Keratinocyte (primary cell): ENCODE measurements at regions not wholly inside any gene's neighbourhood (a gene's known extent, or its start where the extent isn't known, plus 50 kb on each side); places are given as distances from the start of the nearest gene placed in this dataset.

Experiments
- DNase-seq: peaks from one replicate; pipeline ENCODE4 v3.0.0-alpha.2; 2011; ENCODE audit warnings: low read depth, missing footprints, low spot score
- FAIRE-seq: peaks from 2 replicates; lab custom pipeline; 2011; peaks lifted over from hg19 to GRCh38; lab: Jason Lieb, UNC
- H2AFZ ChIP-seq: 2 replicates; pipeline ENCODE4 v1.6.0; 2012; ENCODE audit warnings: low read length, control low read depth, inconsistent platforms; ENCODE audit not compliant: control insufficient read depth
- H3K27ac ChIP-seq: 2 replicates; pipeline ENCODE4 v1.5.1; 2011; ENCODE audit warnings: low read length; ENCODE audit not compliant: control insufficient read depth, insufficient read depth
- H3K27me3 ChIP-seq: 3 replicates; pipeline ENCODE4 v1.6.0; 2011; ENCODE audit warnings: low read length; ENCODE audit not compliant: control insufficient read depth, insufficient read depth; ENCODE audit errors: extremely low read depth
- H3K36me3 ChIP-seq, 2 experiments: 2 replicates in 1 of 2; 3 replicates in 1 of 2; pipeline ENCODE4 v1.5.1; 2011; ENCODE audit warnings: low read length in 2 of 2, mild to moderate bottlenecking in 1 of 2; ENCODE audit not compliant: control insufficient read depth in 2 of 2, insufficient read depth in 2 of 2; ENCODE audit errors: extremely low read depth in 1 of 2
- H3K4me1 ChIP-seq: 3 replicates; pipeline ENCODE4 v1.5.1; 2011; ENCODE audit warnings: low read length; ENCODE audit not compliant: control insufficient read depth, insufficient read depth; ENCODE audit errors: extremely low read depth
- H3K4me2 ChIP-seq: 3 replicates; pipeline ENCODE4 v1.6.0; 2011; ENCODE audit warnings: low read depth, low read length; ENCODE audit not compliant: control insufficient read depth, insufficient read depth; ENCODE audit errors: extremely low read depth
- H3K4me3 ChIP-seq, 3 experiments: fragments of 200-600 bp in 1 of 3; sonication (generic) in 1 of 3; 2 replicates in 2 of 3; 3 replicates in 1 of 3; pipeline ENCODE4 v1.5.1; 2011 to 2016; ENCODE audit warnings: low read length in 3 of 3, mild to moderate bottlenecking in 3 of 3, control low read depth in 2 of 3, inconsistent platforms in 1 of 3, low read depth in 1 of 3, mixed read lengths in 1 of 3, mixed run types in 1 of 3, moderate library complexity in 1 of 3; ENCODE audit not compliant: control insufficient read depth in 2 of 3, insufficient read depth in 2 of 3; ENCODE audit errors: extremely low read depth in 1 of 3
- H3K79me2 ChIP-seq: 2 replicates; pipeline ENCODE4 v1.6.0; 2012; ENCODE audit warnings: low read length; ENCODE audit not compliant: control insufficient read depth, insufficient read depth
- H3K9ac ChIP-seq: 3 replicates; pipeline ENCODE4 v1.6.0; 2011; ENCODE audit warnings: low read length; ENCODE audit not compliant: control insufficient read depth, insufficient read depth; ENCODE audit errors: extremely low read depth
- H3K9me1 ChIP-seq: 3 replicates; pipeline ENCODE4 v1.6.0; 2011; ENCODE audit warnings: low read length; ENCODE audit not compliant: control insufficient read depth, insufficient read depth; ENCODE audit errors: extremely low read depth
- H3K9me3 ChIP-seq: 2 replicates; pipeline ENCODE4 v1.5.1; 2012; ENCODE audit warnings: low read depth, low read length; ENCODE audit not compliant: control insufficient read depth
- H4K20me1 ChIP-seq: 3 replicates; pipeline ENCODE4 v1.6.0; 2011; ENCODE audit warnings: low read length; ENCODE audit not compliant: control insufficient read depth, insufficient read depth; ENCODE audit errors: extremely low read depth
- CTCF ChIP-seq, 3 experiments: IDR thresholded peaks in 1 of 3; conservative IDR thresholded peaks in 1 of 3; optimal IDR thresholded peaks in 1 of 3; 2 replicates in 2 of 3; 3 replicates in 1 of 3; pipeline versions ENCODE3 to v1.5.1; 2011; ENCODE audit warnings: low read length in 3 of 3, mild to moderate bottlenecking in 3 of 3, moderate library complexity in 2 of 3, control low read depth in 1 of 3, inconsistent platforms in 1 of 3; ENCODE audit not compliant: insufficient read depth in 2 of 3; ENCODE audit errors: extremely low read depth in 1 of 3
- EZH2 ChIP-seq: IDR thresholded peaks from one replicate; pipeline ENCODE4 v1.6.1; 2012; ENCODE audit warnings: inconsistent platforms, mild to moderate bottlenecking, low read length, moderate library complexity
- dilution Hi-C: fragments of 300-500 bp; cut with MboI; formaldehyde crosslinking; loops from one replicate; pipeline ENCODE4 v1.7.0; 2020; ENCODE audit warnings: low sequenced_read_pairs; ENCODE audit not compliant: extremely low pct_ligation_motif_present

DNA sequence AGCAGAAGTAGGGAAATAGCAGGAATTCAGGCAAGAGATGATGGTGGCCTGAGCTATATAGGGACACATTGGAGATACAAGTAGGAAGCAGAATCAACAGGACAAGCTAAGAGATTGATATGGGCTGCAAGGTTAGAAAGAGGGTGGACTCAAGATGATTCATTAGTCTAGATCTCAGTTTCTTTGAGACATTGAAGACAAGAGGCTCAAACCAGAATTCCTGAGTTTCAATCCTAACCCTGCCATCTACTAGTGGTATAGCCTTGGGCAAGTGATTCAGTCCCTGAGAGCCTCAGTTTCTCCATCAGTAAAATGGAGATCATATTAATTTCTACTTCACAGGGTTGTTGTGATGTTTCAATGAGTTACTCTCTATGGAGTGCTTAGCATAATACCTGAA, 53.1 kb upstream of the NAV2 start:
- dilution Hi-C loops: no loop called here
- Histone ChIP-seq H3K9me1 (no peaks in the 10 kb centered on the region), H3K27ac (no peak overlapping the region), H3K9ac (no peak overlapping the region), H4K20me1 (no peaks in the 10 kb centered on the region), H3K27me3 (no peaks in the 10 kb centered on the region), H3K79me2 (no peaks in the 10 kb centered on the region), H3K36me3 (no peaks in the 10 kb centered on the region), H3K4me2 (no peak overlapping the region), H3K4me3 (no peak overlapping the region), H3K9me3 (no peaks in the 10 kb centered on the region), H3K4me1 (peaks cover 14% of the 10 kb centered on the region), H2AFZ (no peak overlapping the region)
- FAIRE-seq (no peak), DNase-seq (no peak)
- no peak for TF ChIP-seq CTCF (optimal IDR thresholded peaks at IDR 0.05 in 1 of 3, IDR thresholded peaks at IDR 0.05 in 1 of 3, conservative IDR thresholded peaks at IDR 0.05 in 1 of 3; ENCODE audit: extremely low read depth in 1 of 3, insufficient read depth in 2 of 3, low read length in 3 of 3)
- TF ChIP-seq EZH2: no peak

GRCh38 chr11:19658344-19658743, 54.3 kb upstream of the NAV2 start:
- peaks cover 14% of the 10 kb centered on the region for H3K4me1 ChIP-seq
- no peak for FAIRE-seq
- H3K9me1 ChIP-seq: no peaks in the 10 kb centered on the region
- no peaks in the 10 kb centered on the region for H3K36me3 ChIP-seq
- no peak for TF ChIP-seq EZH2
- TF ChIP-seq CTCF (optimal IDR thresholded peaks at IDR 0.05 in 1 of 3, IDR thresholded peaks at IDR 0.05 in 1 of 3, conservative IDR thresholded peaks at IDR 0.05 in 1 of 3; ENCODE audit: extremely low read depth in 1 of 3, insufficient read depth in 2 of 3, low read length in 3 of 3): peak in 1 of 3 experiments; percentile 27
- no peaks in the 10 kb centered on the region for H3K9me3 ChIP-seq
- H3K9ac ChIP-seq: no peak overlapping the region
- DNase-seq: no peak
- H3K79me2 ChIP-seq: no peaks in the 10 kb centered on the region
- no peak overlapping the region for H3K4me2 ChIP-seq
- H3K4me3 ChIP-seq: no peak overlapping the region
- no peak overlapping the region for H2AFZ ChIP-seq
- H3K27me3 ChIP-seq: no peaks in the 10 kb centered on the region
- H3K27ac ChIP-seq: no peak overlapping the region
- H4K20me1 ChIP-seq: no peaks in the 10 kb centered on the region
- dilution Hi-C loops: no loop called here
